AG09309 (cell line): ENCODE measurements at regions not wholly inside any gene's neighbourhood (a gene's known extent, or its start where the extent isn't known, plus 50 kb on each side); places are given as distances from the start of the nearest gene placed in this dataset.

ENCODE experiments used
- DNase-seq: peaks from one replicate; pipeline ENCODE4 v3.0.0-alpha.2; 2010; ENCODE audit warnings: low read depth
- H3K4me3 ChIP-seq: 2 replicates; pipeline ENCODE4 v1.5.1; 2011; ENCODE audit warnings: mild to moderate bottlenecking, low read depth, low read length, moderate library complexity; ENCODE audit not compliant: control insufficient read depth
- CTCF ChIP-seq: IDR thresholded peaks from 2 replicates; pipeline ENCODE4 v1.5.1; 2011; ENCODE audit warnings: mild to moderate bottlenecking, low read depth, low read length, inconsistent platforms; ENCODE audit not compliant: insufficient read depth, control insufficient read depth; ENCODE audit errors: missing control alignments

GRCh38 chr12:74847169-74847568 lies 309.5 kb downstream of the ATXN7L3B start:
- TF ChIP-seq CTCF = no peak
- no peak overlapping the region for H3K4me3 ChIP-seq
- DNase-seq = no peak

GRCh38 chr12:74848006-74848405 lies 310.4 kb downstream of the ATXN7L3B start:
- no peak for TF ChIP-seq CTCF
- no peak for DNase-seq
- H3K4me3 ChIP-seq = no peak overlapping the region

GRCh38 chr12:74849801-74850200 lies 312.2 kb downstream of the ATXN7L3B start:
- no peak for DNase-seq
- no peak for TF ChIP-seq CTCF

GRCh38 chr12:74871817-74872216 lies 334.2 kb downstream of the ATXN7L3B start:
- no peak for TF ChIP-seq CTCF
- H3K4me3 ChIP-seq = no peak overlapping the region
- DNase-seq = no peak

More at GRCh38 chr12:74849801-74850200, 312.2 kb downstream of the ATXN7L3B start:
- H3K4me3 ChIP-seq = no peak overlapping the region

- H3K4me3 ChIP-seq = no peak overlapping the region
- DNase-seq = no peak
- no peak for TF ChIP-seq CTCF
These were observed 323.9 kb downstream of the KCNC2 start for GRCh38 chr12:74885775-74886174.

- DNase-seq = no peak
- H3K4me3 ChIP-seq = no peak overlapping the region
- TF ChIP-seq CTCF = no peak
These were observed 320.6 kb downstream of the KCNC2 start for GRCh38 chr12:74889073-74889472.
